UCSD-AML1 (cell line): ENCODE measurements at regions not wholly inside any gene's neighbourhood (a gene's known extent, or its start where the extent isn't known, plus 50 kb on each side); places are given as distances from the start of the nearest gene placed in this dataset.
"Not testable (repeated sequence)": the region's sequence is repeated elsewhere in the genome, so short reads cannot be mapped to it uniquely, and the experiment has no call there.

Experiments used
- DNase-seq: peaks from one replicate; lab custom pipeline; 2025; ENCODE audit not compliant: unreplicated experiment; lab: John Stamatoyannopoulos, UW

DNA sequence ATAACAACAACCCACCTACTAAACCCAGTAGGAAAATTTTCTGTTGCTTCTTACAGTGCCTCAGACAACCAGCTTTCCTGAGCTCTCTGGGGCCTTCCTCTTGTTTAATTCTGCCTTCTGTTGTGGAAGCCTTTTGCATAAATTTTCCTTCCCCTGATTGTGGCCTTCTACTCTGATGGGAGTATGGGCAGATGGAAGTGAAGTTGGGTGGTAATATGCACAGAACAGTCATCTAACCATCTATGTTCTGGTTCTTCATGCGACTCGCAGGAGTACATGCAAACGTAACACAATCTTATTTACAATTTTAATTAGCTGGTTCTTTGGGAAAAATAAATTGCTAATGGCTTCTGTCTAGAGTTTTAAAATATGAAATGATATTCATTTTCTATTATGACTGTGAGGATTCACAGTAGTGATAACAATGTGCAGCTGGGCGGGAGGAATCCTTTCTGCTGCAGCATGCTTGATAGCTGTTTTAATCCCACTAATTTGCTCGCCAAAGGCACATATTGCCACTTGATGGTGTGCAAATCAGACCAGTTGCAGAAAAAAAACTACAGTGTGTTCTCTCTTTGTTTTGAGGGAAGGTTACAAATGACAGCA lies 311.5 kb upstream of the ROPN1 start:
- DNase-seq = no peak

DNA sequence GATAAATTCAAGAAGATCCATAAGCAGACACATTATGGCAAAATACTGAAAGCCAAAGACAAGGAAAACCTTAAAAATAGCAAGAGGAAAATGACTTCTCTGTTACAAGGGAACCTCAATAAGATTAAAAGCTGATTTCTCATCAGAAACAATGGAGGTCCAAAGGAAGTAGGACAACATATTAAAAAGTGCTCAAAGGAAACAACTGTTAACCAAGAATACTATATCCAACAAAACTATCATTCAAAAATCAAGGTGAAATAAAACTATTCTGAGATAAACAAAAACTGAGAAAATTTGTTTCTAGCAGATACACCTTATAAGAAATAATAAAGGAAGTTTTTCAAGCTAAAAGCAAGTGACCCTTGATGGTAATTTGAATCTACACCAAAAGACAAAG lies 314.7 kb upstream of the ROPN1 start:
- DNase-seq = no peak

DNA sequence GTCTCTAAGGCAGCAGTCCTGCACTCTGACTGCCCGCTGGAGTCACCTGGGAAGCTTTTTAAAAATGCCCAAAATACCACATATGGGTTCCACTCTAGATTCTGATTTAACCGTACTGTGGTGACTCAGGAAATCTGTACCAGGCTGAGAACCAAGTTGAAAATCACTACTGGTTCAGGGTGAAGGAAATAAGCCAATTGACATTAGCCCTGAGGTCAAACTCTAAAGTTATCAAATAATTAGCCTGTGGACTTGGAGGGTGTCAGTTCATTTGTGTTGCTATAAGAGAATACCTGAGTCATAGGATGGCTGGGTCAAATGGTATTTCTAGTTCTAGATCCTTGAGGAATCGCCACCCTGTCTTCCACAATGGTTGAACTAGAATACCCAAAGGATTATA lies 321.7 kb upstream of the ROPN1 start:
- no peak for DNase-seq

DNA sequence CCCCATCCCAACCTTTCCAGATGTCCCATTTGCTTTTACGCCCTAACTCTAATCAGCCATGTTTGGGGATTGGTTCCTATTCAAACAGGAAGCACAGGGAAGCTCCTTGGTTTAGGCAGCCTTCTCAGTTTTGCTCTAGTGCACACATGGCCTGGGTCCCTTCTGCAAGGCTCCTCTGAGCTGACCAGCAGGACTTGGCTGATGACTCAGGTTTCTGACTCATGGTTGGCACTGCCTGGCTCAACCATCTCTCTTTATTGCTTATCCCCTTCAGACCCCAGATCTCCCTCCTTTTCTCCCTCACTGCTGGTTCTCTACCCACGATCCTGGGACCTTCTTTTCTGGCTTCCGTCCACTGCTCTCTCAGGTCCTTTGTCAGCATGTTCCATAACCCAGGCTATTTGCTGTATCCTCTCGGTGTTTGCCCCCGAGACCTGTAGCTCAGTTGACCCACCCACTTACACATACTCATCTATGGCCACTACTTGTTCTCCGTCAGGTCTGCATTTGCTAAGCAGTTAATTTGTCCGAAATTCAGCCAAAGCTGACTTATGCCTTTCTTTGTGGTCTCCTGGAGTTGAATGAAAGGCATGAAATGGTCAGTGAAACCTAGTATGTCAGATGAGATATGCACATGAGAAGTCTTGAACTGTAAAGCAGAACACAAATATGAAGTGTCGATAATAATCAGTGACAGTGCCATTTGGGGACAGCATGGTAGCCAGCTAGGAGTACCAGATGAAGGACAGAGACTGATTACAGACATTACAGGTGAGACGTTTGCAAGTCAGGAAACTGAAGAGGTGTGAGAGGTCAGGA lies 323.5 kb upstream of the ROPN1 start:
- DNase-seq = no peak

DNA sequence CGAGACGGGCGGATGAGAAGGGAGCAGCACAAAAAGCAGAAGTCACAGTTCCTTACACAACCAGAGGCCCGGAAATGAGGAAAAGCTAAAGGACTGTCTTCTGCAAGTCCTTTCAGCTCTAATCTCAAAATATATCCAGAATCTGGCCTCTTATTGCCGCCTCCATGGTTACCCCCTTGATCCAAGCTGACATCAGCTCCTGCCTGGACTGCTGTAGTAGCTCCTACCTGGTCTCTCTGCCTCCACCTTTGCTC lies 324.0 kb upstream of the ROPN1 start:
- DNase-seq = no peak

DNA sequence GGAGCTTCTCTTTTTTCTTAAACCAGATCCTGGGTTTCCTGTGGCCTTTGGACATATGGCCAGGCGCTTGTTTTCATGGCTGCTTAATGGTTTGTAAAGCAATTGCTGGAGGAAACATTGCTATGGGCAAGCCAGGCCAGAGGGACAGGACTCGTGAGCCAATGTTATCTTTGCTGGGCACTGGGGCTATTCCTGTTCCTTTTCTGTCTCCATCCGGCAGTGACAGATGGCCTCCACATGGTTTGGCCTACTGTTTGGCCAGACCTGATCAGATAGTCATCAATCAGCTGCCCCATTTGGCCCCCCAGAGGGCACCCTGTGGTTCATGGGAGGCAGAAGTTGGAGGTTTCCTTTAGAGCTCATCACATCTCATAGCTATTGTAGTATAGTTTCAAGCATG lies 326.1 kb upstream of the ROPN1 start:
- no peak for DNase-seq

DNA sequence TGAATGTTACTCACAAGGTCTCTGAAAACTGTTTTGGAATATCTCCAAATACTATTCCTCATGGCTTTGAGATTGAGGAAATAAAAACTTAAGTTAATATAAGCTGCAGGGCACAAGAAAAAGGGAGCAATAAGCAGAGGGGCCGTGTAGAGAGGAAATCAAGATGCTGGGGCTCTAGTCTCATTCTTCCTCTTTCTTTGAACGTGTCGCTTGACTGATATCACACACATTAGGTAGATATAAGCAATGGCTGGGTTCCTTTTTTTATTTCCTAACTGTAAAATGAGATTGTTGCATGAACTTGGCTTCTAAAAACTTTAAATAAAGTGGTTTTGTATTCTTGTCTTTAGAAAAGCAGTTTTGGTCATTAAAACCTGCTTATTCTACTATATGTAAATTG lies 326.7 kb upstream of the ROPN1 start:
- no peak for DNase-seq

DNA sequence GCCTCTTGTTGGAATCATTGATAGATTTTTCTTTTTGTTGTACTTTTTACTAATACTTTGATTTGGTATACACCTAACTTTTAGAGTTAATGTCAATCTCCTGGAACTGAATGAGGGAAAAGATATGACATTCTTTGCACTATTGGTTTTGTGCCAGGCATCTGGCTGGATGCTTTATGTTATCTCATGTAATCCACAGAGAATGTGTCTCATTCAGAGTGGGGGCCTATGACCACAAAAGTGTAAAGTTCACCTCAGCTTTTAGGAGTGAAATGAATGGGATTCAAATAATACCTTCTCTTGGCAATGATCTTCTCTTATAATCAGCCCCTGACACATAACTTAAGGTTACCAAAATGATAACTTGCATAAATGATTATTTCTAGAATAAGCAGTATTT lies 329.1 kb upstream of the ROPN1 start:
- no peak for DNase-seq

DNA sequence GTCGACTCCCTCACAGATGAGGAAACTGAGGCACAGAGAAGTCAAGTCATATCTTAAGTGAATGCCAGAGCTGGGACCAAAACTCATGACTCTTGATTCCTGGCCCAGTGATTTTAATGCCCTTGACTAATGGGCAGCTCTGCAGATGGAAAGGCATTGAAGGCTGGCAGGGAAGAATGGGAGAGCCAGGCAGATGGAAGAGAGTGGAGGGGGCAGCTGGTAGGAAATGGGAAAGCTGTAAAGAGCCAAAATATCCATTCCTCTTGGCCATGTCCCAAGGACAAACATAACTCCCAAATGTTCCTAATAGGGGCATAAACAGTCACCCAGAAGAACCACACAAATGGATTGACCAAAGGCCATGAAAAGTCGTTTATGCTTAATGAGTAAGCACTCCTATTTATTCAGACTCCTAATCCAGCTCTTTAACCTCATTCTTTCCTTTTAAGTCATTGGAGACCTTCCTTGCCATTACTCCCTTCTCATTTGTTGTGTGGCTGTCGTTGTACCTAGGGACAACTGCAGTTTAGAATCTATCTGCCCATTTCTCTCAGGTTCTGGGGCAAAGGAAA lies 330.5 kb upstream of the ROPN1 start:
- no peak for DNase-seq

DNA sequence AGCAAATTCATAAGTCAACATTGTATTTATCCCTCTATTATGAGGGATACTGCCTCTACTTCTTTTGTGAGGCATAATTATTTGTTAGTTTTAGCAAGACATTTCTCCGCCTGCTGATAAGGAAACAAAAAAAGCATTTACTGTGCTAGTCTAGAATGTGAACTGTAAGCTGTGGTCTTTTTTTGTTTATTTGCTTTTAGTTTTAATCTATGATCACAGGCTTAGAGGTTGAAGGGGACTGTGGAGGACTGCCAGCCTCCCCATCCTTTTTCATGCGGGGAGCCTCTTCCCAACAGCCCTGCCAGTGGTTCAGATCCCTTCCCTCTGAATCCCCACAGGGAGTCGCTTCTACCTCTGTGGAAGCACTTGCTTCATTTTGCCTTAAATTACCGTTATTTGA lies 331.0 kb upstream of the ROPN1 start:
- DNase-seq = no peak

DNA sequence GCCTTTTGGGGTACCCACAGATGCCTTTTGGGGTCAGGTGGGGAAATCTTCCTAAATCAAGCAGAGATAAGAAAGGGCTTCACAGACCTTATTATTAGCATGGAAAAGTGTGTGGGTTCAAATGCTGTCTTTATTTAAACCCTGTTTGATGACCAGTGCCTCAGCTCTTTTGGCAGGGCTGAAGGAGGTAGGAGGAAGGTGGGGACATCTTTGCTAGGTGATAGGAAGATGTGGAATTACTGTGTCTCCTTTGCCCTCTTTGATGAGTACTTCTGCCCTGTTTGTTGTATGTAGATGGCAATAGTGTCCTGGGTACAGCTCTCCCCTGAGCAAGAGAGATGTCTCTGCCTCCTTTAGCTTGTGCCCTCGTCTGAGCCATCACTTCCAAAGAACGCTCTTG lies 333.3 kb upstream of the ROPN1 start:
- DNase-seq = no peak

DNA sequence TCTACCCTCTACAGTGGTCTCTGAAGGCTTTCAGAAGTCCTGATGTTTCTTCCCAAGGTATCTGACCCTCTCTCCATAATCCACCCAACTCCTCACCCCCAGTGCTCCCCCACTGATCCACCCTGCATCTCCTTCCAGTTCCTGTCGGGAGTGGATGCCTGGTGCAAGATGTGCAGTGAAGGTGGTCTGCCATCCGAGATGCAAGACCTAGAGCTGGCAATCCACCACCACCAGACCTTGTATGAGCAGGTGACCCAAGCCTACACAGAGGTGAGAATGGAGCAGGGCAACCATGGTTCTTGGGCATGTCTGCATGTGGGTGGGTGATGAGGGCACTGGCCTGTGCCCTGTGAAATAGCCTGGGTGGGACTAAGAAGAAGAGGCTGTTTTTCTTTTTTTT lies 337.8 kb upstream of the ROPN1 start:
- DNase-seq = no peak

DNA sequence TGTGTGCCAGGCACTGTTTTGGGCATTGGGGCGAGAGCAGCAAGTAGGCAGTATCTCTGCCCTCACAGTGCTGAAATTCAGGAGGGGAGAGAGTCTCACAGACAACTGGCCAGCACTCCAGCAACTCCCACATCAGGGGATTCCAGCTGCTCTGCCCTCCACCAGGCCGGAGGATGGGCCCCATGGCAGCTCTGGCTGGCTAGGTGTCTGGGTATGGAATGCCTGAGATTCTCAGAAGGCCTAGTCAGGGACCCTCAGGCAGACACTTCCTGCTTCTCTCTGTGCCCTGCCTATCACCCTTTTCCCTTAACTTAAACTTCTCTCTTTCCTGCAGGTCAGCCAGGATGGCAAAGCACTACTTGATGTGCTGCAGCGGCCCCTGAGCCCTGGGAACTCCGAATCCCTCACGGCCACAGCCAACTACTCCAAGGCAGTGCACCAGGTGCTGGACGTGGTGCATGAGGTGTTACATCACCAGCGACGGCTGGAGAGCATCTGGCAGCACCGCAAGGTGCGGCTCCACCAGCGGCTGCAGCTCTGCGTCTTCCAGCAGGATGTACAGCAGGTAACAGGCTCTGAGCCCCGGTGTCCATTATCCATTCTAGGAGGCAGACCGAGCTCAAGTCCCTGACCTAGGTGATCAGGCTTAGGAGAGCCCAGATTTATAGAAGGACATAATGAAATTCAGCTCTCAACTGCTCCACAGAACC lies 342.2 kb upstream of the ROPN1 start:
- no peak for DNase-seq

DNA sequence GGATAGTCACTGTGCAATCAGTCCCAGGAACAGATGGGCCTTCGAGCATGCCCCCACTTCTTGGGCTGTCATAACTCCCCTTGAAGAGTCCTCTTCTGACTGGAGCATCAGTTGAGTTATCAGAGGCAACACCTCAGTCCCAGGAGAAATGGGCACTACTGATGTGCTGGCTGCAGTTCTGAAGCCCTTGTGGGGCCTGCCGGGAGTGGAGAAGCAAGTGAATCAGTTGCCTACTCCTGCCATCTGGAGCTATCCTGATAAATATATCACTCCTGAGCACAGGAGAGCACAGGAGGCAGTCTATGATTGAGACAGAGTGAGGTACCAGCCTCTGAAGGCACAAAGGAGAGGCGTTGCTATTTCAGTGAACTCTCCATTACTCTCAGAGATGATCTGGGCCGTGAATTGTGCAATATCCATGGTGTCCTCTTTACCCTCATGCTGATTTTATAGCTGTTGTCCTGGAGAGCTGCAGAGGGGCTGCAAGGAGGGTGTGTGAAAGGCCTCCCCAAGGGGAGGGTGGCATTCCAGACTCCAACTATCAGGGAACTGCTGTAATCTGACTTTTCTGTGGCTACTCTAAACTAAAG lies 344.2 kb upstream of the ROPN1 start:
- no peak for DNase-seq

DNA sequence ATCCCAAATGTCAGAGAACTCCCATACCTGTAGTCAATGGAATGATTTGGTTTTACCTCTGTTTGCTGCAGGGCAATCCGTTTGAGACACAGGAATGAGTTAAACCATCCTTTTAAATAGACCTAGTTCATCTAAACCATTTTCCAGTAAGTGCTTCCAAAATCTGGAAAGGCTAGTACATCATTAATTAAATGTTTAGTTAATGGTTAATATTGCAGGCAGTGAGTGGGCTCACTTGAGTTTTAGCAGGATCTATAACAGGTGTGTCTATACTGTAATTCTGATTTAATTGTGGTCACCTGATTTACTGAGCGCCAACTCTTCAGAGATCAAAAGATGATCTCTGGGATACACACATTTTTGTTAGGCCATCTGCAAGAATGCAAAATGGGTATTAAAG lies 353.9 kb upstream of the ROPN1 start:
- no peak for DNase-seq

DNA sequence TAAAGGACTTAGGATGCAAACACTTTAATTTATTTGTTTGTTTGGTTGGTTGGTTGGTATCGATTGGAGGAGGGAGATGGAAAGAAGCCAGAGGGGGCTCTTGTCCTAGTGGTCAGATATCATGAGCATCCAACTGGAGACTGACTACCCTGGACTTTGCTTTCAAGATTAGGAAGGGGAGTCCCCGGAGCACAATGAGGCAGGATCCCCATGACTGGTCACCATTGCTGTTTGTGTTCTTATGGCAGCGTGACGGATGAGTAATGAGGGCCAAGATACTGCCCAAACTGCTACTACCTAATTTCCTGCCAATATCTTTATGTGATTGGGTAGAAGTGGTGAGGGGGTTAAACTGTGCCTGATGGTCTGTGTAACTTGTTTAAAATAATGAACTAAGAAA lies 354.6 kb upstream of the ROPN1 start:
- no peak for DNase-seq

DNA sequence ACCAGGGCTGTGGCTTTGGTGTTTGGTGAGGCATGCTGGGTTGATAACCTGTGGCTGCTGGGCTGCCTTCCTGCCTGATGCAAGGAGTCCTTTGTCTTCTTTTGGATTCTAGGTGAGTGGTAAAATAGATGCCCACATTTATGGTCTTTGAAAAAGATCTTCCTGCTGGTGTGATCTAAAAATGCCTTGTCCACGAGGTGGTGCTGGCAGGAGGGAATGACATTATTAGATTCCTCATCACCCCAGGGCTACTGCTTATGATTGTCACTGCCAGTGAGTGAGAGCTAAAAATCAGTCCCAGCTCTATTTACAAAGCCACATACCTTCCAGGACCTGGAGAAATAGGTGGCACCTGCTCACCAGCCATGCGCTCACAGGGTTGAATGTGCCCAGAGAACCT lies 355.5 kb upstream of the ROPN1 start:
- no peak for DNase-seq

DNA sequence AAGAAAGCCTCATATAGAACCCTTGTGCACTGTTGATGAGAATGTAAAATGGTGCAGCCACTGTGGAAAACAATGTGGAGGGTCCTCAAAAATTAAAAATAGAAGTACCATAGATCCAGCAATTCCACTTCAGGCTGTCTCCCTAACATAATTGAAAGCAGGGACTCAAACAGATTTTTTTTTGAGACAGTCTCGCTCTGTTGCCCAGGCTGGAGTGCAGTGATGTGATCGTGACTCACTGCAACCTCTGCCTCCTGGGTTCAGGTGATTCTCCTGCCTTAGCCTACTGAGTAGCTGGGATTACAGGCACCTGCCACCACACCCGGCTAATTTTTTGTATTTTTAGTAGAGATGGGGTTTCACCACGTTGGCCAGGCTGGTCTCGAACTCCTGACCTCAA lies 356.6 kb upstream of the ROPN1 start:
- DNase-seq = not testable (repeated sequence)

DNA sequence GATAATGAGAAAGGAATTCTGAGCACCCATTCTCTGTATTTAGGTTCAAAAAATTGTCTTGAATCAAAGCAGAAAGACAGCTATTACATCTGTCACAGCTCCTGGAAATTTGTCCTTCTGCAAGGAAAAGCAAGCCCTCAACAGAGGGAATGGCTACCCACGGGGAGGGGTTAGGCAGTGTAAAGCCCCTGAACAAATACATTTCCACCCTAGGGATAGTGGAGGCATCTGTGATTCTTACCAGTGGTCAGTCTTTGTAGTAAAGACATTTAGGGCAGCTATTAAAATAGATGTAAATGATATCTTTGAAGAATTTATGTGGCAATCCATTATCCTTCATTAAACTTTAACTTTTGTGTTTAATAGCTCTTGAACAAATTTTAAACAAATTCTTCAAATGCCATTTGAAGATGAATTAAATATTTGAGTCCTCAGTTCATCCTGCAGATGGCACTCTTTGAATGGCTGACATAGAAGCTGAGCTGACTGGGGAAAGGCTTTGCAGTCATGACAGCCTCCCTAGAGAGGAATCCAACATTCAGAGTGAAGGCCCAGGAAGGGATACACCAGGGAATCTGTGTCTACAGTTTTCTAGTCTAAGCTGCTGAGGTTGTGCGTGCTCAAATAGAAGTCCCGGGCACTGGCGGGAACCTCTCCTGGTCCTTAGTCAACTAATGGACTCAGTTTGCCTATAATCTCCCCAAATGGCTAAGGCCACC lies 359.7 kb upstream of the ROPN1 start:
- no peak for DNase-seq

DNA sequence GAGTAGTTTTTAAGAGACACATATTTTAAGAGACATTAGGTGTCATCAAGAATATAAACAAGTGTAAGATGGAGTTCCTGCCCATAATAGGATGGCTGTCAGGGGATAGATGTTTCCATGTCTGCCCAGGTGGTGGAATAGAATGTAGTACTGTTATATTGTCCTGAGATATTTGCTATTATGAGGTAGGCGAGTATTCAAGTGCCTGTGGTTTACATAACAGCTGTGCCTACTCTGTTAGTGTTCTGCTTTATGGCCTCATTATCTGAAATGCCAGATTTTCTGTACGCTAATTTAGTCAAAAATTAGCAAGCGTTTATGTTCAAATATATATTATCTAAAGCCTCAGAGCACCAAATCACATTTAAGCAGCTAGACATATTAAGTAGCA lies 360.2 kb upstream of the ROPN1 start:
- no peak for DNase-seq

DNA sequence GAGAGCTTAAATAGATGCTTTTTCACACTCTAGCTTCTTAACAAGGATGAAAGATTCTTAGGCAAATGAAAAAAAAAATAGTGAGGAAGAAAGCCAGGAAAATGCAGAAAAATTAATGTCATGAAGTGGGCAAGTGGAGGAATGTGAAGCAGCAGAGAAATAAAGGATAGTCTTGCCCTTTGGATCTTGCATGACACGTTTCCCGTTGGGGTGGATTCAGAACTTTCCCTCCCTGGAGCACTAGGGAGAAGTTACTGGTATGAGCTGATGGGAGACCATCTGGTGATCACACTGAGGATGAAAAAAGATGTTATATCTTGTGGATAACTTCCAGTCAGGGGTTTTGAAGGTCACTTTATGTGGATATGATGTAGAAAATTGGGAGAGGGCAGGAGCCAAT lies 361.8 kb upstream of the ROPN1 start:
- no peak for DNase-seq
